Fibroblast of lung (primary cell): ENCODE measurements at regions not wholly inside any gene's neighbourhood (a gene's known extent, or its start where the extent isn't known, plus 50 kb on each side); places are given as distances from the start of the nearest gene placed in this dataset.

Source experiments
- DNase-seq, 2 donors: peaks; one replicate each; pipeline versions ENCODE4 v3.0.0 to v3.0.0-alpha.2; 2010; ENCODE audit warnings: low read depth in 2 of 2
- H2AFZ ChIP-seq: 2 replicates; pipeline ENCODE4 v1.5.1; 2012; ENCODE audit warnings: low read length, control low read depth, inconsistent platforms
- H3K27ac ChIP-seq: 2 replicates; pipeline ENCODE4 v1.5.1; 2011; ENCODE audit warnings: low read length, control low read depth; ENCODE audit not compliant: insufficient read depth
- H3K27me3 ChIP-seq: 2 replicates; pipeline ENCODE4 v1.5.1; 2011; ENCODE audit warnings: mild to moderate bottlenecking, low read length; ENCODE audit not compliant: control insufficient read depth, insufficient read depth
- H3K36me3 ChIP-seq: 2 replicates; pipeline ENCODE4 v1.5.1; 2011; ENCODE audit warnings: low read length; ENCODE audit not compliant: control insufficient read depth, insufficient read depth
- H3K4me1 ChIP-seq: 2 replicates; pipeline ENCODE4 v1.5.1; 2011; ENCODE audit warnings: low read length; ENCODE audit not compliant: control insufficient read depth, insufficient read depth; ENCODE audit errors: extremely low read depth
- H3K4me2 ChIP-seq: 2 replicates; pipeline ENCODE4 v1.5.1; 2011; ENCODE audit warnings: low read length, control low read depth; ENCODE audit not compliant: insufficient read depth; ENCODE audit errors: extremely low read depth
- H3K4me3 ChIP-seq, 4 experiments: fragments of 200-600 bp in 1 of 4; sonication (generic) in 1 of 4; replicated peaks in 1 of 4; 2 replicates each; pipeline ENCODE4 v1.5.1; 2011 to 2016; ENCODE audit warnings: low read length in 4 of 4, low read depth in 3 of 4, mild to moderate bottlenecking in 3 of 4, control low read depth in 2 of 4, inconsistent platforms in 1 of 4, mixed read lengths in 1 of 4; ENCODE audit not compliant: insufficient read depth in 1 of 4; ENCODE audit errors: control extremely low read depth in 1 of 4
- H3K79me2 ChIP-seq: 2 replicates; pipeline ENCODE4 v1.5.1; 2012; ENCODE audit warnings: mild to moderate bottlenecking, low read length, inconsistent platforms; ENCODE audit not compliant: control insufficient read depth, insufficient read depth
- H3K9ac ChIP-seq: 2 replicates; pipeline ENCODE4 v1.5.1; 2011; ENCODE audit warnings: mild to moderate bottlenecking, low read length, control low read depth; ENCODE audit not compliant: insufficient read depth
- H3K9me3 ChIP-seq: 2 replicates; pipeline ENCODE4 v1.5.1; 2012; ENCODE audit warnings: low read depth, low read length; ENCODE audit not compliant: control insufficient read depth, insufficient read depth
- H4K20me1 ChIP-seq: 2 replicates; pipeline ENCODE4 v1.5.1; 2011; ENCODE audit warnings: low read length; ENCODE audit not compliant: control insufficient read depth, insufficient read depth; ENCODE audit errors: extremely low read depth
- CTCF ChIP-seq, 2 donors: IDR thresholded peaks in 1 of 2; conservative IDR thresholded peaks in 1 of 2; 1 replicate in 1 of 2; 2 replicates in 1 of 2; pipeline ENCODE4 v1.5.1; 2011 to 2012; ENCODE audit warnings: low read length in 2 of 2, control low read depth in 1 of 2, inconsistent platforms in 1 of 2, low read depth in 1 of 2, mild to moderate bottlenecking in 1 of 2
- EZH2 ChIP-seq: IDR thresholded peaks from 2 replicates; pipeline ENCODE4 v1.5.1; 2012; ENCODE audit warnings: low read length, control low read depth, mild to moderate bottlenecking; ENCODE audit errors: missing control alignments

GRCh38 chr2:192467953-192468660 lies 273.4 kb upstream of the TMEFF2 start:
- no peak overlapping the region for H3K4me3 ChIP-seq
- no peak overlapping the region for H3K27ac ChIP-seq
- no peaks in the 10 kb centered on the region for H3K27me3 ChIP-seq
- no peaks in the 10 kb centered on the region for H3K4me1 ChIP-seq
- H3K79me2 ChIP-seq: no peaks in the 10 kb centered on the region
- H4K20me1 ChIP-seq: no peaks in the 10 kb centered on the region
- no peak for TF ChIP-seq EZH2
- H3K4me2 ChIP-seq: no peak overlapping the region
- no peaks in the 10 kb centered on the region for H3K36me3 ChIP-seq
- no peak overlapping the region for H2AFZ ChIP-seq
- H3K9ac ChIP-seq: no peak overlapping the region
- DNase-seq: no peak
- H3K9me3 ChIP-seq: no peaks in the 10 kb centered on the region

- Histone ChIP-seq H3K27ac (no peak overlapping the region), H2AFZ (no peak overlapping the region), H3K9ac (no peak overlapping the region), H3K9me3 (no peaks in the 10 kb centered on the region), H3K36me3 (no peaks in the 10 kb centered on the region), H3K4me2 (no peak overlapping the region), H3K4me1 (no peaks in the 10 kb centered on the region), H3K79me2 (no peaks in the 10 kb centered on the region), H3K27me3 (no peaks in the 10 kb centered on the region), H4K20me1 (no peaks in the 10 kb centered on the region), H3K4me3 (no peak overlapping the region)
- TF ChIP-seq CTCF (conservative IDR thresholded peaks at IDR 0.05 in 1 of 2, IDR thresholded peaks at IDR 0.05 in 1 of 2; ENCODE audit: low read depth in 1 of 2, low read length in 2 of 2) (no peak), EZH2 (no peak)
- no peak for DNase-seq
These were observed 270.4 kb upstream of the TMEFF2 start for GRCh38 chr2:192465141-192465540.

GRCh38 chr2:192459422-192459821 lies 264.7 kb upstream of the TMEFF2 start:
- Histone ChIP-seq H3K9me3 (no peaks in the 10 kb centered on the region), H3K27me3 (no peaks in the 10 kb centered on the region), H3K79me2 (no peaks in the 10 kb centered on the region), H4K20me1 (no peaks in the 10 kb centered on the region), H3K4me1 (no peaks in the 10 kb centered on the region), H3K27ac (no peak overlapping the region), H3K4me2 (no peak overlapping the region), H3K4me3 (no peak overlapping the region), H2AFZ (no peak overlapping the region), H3K9ac (no peak overlapping the region), H3K36me3 (no peaks in the 10 kb centered on the region)
- DNase-seq: no peak
- no peak for TF ChIP-seq CTCF (conservative IDR thresholded peaks at IDR 0.05 in 1 of 2, IDR thresholded peaks at IDR 0.05 in 1 of 2; ENCODE audit: low read depth in 1 of 2, low read length in 2 of 2)
- no peak for TF ChIP-seq EZH2
